Omental fat pad (tissue), 3 donors: ENCODE measurements at regions not wholly inside any gene's neighbourhood (a gene's known extent, or its start where the extent isn't known, plus 50 kb on each side); places are given as distances from the start of the nearest gene placed in this dataset.

ENCODE experiments used
- ATAC-seq: fragments of 150-250 bp; one replicate; pipeline ENCODE4 v1.9.1; 2016; ENCODE audit warnings: mild to moderate bottlenecking, moderate library complexity; ENCODE audit not compliant: low FRiP score
- DNase-seq: peaks from one replicate; pipeline ENCODE4 v3.0.0-alpha.2; 2019; ENCODE audit warnings: low spot score
- TF ChIP-seq, protein P1 (sequence below), 3 donors: fragments of 450-650 bp; IDR thresholded peaks; one replicate each; pipeline ENCODE4 v1.5.1; 2016 to 2017; ENCODE audit warnings: antibody characterized with exemption in 3 of 3, mild to moderate bottlenecking in 3 of 3, moderate library complexity in 2 of 3

DNA sequence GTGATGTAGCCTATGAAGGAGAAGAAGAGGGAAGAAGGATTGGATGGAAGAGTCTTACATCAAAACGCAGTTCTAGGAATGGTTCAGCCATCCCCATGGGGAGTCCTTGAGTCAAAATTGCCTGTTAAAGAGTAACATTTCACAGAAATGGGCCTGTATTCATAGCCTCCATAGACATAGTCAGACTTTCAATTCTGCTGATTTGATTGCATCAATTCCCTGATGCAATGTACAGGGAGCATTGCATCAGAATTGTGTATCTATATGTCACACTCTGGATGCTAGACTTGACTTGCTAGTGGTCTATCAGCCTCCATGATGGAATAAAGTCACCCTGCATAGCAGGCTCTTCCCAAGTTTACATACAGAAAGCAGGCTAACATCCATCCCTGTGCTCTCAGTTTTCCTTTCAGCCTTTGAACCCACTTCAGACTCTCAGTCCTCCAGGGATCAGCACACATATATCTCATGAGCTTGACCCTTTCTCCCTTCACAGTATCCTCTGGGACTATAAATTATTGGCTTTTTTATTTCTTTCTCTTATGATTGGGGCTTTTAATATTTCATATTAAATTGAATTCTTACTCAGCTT, 1111.7 kb upstream of the B3GALT2 start:
- TF ChIP-seq, protein P1, sequence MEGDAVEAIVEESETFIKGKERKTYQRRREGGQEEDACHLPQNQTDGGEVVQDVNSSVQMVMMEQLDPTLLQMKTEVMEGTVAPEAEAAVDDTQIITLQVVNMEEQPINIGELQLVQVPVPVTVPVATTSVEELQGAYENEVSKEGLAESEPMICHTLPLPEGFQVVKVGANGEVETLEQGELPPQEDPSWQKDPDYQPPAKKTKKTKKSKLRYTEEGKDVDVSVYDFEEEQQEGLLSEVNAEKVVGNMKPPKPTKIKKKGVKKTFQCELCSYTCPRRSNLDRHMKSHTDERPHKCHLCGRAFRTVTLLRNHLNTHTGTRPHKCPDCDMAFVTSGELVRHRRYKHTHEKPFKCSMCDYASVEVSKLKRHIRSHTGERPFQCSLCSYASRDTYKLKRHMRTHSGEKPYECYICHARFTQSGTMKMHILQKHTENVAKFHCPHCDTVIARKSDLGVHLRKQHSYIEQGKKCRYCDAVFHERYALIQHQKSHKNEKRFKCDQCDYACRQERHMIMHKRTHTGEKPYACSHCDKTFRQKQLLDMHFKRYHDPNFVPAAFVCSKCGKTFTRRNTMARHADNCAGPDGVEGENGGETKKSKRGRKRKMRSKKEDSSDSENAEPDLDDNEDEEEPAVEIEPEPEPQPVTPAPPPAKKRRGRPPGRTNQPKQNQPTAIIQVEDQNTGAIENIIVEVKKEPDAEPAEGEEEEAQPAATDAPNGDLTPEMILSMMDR (IDR thresholded peaks at IDR 0.05): no peak
- ATAC-seq: no peak
- DNase-seq: no peak

DNA sequence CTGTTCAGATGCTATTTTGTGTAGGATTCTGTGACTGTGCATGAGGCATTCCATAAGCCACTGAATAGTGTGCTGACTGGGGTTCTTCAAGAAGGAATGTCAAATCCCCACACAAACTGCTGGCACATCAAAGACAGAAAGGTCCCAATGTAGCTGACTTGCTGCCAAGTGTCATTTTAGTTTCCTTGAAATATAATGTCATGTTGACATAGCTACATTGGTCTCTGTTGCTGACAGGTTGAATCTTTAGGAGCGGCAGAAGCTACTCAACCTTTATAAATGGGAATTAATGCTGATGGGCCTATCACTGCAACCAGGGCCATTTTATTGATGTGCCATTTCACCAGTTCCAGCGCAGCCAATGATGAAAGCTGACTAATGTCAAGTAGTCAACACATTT, 1110.7 kb upstream of the B3GALT2 start:
- ATAC-seq (no peak), DNase-seq (no peak)
- TF ChIP-seq, protein P1 (IDR thresholded peaks at IDR 0.05): no peak

DNA sequence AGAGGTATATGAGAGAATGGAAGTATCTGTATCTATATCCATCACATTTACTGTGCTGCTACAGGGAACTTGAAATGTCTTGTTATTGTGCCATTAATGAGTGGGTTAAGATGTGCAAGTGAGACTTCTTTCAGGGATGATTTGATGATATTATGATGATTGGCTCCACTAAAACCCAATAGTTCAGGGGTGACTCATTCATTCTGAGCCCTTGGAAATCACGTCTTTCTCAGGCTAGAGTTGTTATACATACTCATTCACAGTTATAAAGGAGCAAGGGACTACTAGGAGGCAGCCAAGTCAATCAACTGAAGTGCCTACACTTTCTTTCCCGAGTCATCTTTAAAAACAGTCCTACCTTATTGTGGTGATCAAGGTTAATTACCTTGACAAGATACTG, 1109.8 kb upstream of the B3GALT2 start:
- DNase-seq (no peak), ATAC-seq (no peak)
- TF ChIP-seq, protein P1 (IDR thresholded peaks at IDR 0.05): no peak

DNA sequence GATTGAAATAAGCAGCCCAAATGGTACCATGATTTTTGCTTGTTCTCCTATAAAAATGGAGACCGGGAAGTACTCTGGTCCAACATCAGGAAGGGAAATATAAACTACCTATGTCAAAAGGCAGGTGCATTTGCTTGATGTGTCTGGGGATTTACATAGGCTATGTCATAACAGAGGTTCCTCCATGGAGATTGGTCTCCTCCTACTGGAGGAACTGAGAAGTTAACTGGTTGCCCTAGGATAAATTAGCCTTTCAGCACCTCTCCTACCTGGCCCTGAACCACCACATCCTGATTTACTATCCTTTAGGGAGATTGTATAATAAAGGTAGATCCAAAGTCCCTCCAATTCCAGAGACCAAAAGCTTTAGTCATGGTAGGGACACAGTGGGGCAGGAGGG, 1109.3 kb upstream of the B3GALT2 start:
- DNase-seq (no peak), ATAC-seq (peak; percentile 57)
- TF ChIP-seq, protein P1 (IDR thresholded peaks at IDR 0.05): no peak

DNA sequence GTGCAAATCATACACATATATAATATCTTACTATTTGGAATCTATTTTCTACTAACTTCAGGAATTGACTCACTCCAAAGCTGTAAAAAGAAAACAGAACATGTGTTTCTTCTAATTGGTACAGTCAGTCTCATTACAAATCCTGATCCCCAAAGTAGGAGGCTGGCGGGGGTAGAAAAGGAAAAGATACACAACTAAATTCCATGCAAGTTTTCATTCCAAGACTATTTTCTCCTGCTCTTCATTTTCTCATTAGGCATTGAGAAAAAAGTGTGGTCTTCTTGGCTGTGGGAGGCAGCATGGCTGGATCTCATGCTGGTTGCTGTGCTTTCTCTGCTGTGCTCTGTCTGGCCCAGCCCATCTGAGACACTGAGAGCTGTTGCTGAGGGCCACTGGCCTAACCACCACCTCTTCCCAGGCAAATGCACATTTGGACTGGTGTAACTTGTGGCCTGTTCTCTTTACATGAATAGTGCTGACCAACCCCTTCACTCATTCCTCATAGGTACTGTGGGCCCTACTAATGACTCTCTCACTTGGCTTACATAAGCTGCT, 1107.5 kb upstream of the B3GALT2 start:
- DNase-seq (no peak), ATAC-seq (no peak)
- TF ChIP-seq, protein P1 (IDR thresholded peaks at IDR 0.05): no peak

DNA sequence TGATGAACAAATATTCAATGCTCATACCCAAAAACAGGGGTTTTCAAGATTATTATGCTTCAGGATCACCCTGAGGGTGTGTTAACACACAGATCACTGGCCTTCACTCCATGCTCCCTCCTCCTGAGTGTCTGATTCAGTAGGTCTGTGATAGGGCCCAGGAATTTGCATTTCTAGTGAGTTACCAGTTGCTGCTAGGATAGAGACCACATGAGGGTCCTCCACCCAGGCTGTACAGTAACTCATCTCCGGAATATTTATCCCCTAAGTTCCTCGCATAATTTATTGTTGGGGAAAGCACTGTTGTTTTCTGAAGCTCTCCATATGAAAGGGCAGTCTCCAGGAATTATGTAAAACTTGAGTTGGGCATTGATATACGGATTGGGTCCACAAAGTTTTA, 1106.6 kb upstream of the B3GALT2 start:
- ATAC-seq: no peak
- TF ChIP-seq, protein P1 (IDR thresholded peaks at IDR 0.05): no peak
- no peak for DNase-seq

DNA sequence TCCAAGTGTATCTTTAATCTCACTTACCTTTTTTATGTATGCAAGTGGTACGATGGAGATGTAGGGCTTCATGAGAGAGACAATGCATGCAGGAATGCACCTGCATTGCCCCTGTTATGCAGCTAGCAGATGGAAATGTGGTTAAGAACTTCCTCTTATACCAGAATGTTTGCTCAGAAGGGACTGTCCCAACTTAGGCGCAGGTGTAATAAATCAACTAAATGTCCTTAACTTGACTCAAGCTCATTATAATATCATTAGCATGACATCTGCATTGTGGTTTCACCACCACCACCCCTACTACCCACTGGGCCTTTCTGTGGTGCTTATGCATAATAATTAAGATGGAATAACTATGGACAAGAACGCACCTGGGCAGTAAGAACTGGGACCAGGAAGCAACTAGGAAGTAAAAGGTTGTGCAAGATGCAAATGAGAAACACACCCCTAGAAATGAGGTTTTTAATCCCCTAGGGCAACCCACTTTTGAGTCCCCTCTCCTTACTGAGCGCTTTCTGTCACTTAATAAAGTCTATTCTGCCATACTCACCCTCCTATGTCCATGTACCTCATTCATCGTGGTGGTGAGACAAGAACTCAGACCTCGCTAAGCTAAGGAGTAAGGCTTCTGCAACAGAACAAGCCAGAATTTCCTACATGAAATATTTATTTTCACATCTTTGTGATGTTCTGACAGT, 1103.3 kb upstream of the B3GALT2 start:
- DNase-seq: no peak
- no peak for ATAC-seq
- TF ChIP-seq, protein P1 (IDR thresholded peaks at IDR 0.05): no peak
